Adrenal gland (tissue), 5 donors: ENCODE measurements at regions not wholly inside any gene's neighbourhood (a gene's known extent, or its start where the extent isn't known, plus 50 kb on each side); places are given as distances from the start of the nearest gene placed in this dataset.

Experiments used
- POLR2A ChIP-seq, 2 donors: fragments of 450-650 bp; IDR thresholded peaks; one replicate each; pipeline ENCODE4 v1.6.1; 2017; ENCODE audit warnings: antibody characterized with exemption in 2 of 2, mild to moderate bottlenecking in 2 of 2, moderate library complexity in 1 of 2
- TF ChIP-seq, protein P1 (sequence below), 6 experiments: fragments of 450-650 bp in 4 of 6; fragments of 200-600 bp in 2 of 6; sonication (generic) in 1 of 6; IDR thresholded peaks; 1 replicate in 5 of 6; 2 replicates in 1 of 6; pipeline versions ENCODE4 v1.5.1 to v1.8.0; 2016 to 2021; ENCODE audit warnings: antibody characterized with exemption in 6 of 6, mild to moderate bottlenecking in 2 of 6, moderate library complexity in 1 of 6
- donor health status: DM: no; HTN: no; CAD: no.

DNA sequence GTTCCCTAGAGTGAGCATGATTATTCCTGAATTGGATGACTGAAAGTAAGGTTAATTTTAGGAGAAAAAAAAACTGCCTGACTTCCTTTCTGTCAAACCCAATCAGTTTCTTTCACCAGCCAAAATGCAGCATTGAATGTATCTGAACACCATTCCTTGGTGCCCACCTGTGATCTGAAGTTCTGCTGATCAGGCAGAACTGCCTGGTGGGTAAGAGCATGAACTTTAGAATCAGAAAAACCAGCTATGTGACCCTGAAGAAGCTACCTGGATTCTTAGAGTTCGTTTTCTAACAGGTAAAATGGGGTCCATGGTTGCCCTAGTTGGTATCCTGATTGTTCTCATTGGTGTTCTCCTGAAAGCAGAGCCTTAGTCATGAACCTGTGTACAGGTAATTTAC lies 506.9 kb downstream of the MED13L start:
- TF ChIP-seq, protein P1, sequence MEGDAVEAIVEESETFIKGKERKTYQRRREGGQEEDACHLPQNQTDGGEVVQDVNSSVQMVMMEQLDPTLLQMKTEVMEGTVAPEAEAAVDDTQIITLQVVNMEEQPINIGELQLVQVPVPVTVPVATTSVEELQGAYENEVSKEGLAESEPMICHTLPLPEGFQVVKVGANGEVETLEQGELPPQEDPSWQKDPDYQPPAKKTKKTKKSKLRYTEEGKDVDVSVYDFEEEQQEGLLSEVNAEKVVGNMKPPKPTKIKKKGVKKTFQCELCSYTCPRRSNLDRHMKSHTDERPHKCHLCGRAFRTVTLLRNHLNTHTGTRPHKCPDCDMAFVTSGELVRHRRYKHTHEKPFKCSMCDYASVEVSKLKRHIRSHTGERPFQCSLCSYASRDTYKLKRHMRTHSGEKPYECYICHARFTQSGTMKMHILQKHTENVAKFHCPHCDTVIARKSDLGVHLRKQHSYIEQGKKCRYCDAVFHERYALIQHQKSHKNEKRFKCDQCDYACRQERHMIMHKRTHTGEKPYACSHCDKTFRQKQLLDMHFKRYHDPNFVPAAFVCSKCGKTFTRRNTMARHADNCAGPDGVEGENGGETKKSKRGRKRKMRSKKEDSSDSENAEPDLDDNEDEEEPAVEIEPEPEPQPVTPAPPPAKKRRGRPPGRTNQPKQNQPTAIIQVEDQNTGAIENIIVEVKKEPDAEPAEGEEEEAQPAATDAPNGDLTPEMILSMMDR (IDR thresholded peaks at IDR 0.05) = no peak
- no peak for TF ChIP-seq POLR2A (IDR thresholded peaks at IDR 0.05)
